OCI-LY3 (cell line): ENCODE measurements at regions not wholly inside any gene's neighbourhood (a gene's known extent, or its start where the extent isn't known, plus 50 kb on each side); places are given as distances from the start of the nearest gene placed in this dataset.

Source experiments
- CTCF ChIP-seq: fragments of 200-600, 300-600 bp; sonication (generic); IDR thresholded peaks from 2 replicates; pipeline ENCODE4 v1.5.1; 2014; ENCODE audit warnings: antibody characterized with exemption, low read length, low read depth
- EZH2phosphoT487 ChIP-seq: fragments of 200-600 bp; shearing (Covaris generic); IDR thresholded peaks from 2 replicates; pipeline ENCODE4 v1.6.1; 2018; ENCODE audit warnings: antibody characterized with exemption, mixed run types, low read depth

- TF ChIP-seq CTCF = no peak
- no peak for TF ChIP-seq EZH2phosphoT487
Observed at GRCh38 chr16:86382774-86383407, 127.4 kb upstream of the FOXF1 start.
